ENCODE measurements at regions not wholly inside any gene's neighbourhood (a gene's known extent, or its start where the extent isn't known, plus 50 kb on each side); places are given as distances from the start of the nearest gene placed in this dataset.

DNA sequence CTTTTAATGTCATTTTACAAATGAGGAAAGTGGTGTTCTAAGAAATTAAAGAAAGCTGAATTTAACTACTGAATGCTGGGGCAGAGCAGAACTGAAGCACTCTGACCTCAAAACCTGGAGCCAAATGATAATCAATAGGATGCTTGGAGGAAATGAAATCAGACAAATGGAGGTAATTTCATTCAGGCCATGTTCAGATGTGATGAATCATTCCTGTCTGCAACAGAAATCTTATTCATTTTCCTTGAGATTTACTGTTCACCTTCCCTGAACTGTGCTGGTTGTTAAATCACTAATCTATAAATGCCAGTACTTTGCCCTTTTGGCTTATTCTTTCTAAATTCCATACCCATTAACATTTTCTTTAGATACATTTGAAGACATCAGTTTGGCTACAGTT lies 85.6 kb upstream of the SNX7 start:
- Histone ChIP-seq H3K79me2 (ENCODE audit: insufficient read depth, low read depth) (no peaks in the 10 kb centered on the region), H3K27me3 (ENCODE audit: insufficient read depth, low read depth) (no peaks in the 10 kb centered on the region), H3K36me3 (ENCODE audit: insufficient read depth) (no peaks in the 10 kb centered on the region), H3K4me2 (no peak overlapping the region), H2AFZ (ENCODE audit: low read depth) (no peak overlapping the region), H3K4me1 (ENCODE audit: low read depth, poor library complexity, severe bottlenecking) (no peaks in the 10 kb centered on the region), H3K9ac (no peak overlapping the region), H4K20me1 (ENCODE audit: insufficient read depth) (no peaks in the 10 kb centered on the region), H3K27ac (no peak overlapping the region), H3K4me3 (IDR thresholded peaks at IDR 0.05; ENCODE audit: insufficient read depth, low read depth, low read length) (no peak overlapping the region)
- TF ChIP-seq, protein P1, sequence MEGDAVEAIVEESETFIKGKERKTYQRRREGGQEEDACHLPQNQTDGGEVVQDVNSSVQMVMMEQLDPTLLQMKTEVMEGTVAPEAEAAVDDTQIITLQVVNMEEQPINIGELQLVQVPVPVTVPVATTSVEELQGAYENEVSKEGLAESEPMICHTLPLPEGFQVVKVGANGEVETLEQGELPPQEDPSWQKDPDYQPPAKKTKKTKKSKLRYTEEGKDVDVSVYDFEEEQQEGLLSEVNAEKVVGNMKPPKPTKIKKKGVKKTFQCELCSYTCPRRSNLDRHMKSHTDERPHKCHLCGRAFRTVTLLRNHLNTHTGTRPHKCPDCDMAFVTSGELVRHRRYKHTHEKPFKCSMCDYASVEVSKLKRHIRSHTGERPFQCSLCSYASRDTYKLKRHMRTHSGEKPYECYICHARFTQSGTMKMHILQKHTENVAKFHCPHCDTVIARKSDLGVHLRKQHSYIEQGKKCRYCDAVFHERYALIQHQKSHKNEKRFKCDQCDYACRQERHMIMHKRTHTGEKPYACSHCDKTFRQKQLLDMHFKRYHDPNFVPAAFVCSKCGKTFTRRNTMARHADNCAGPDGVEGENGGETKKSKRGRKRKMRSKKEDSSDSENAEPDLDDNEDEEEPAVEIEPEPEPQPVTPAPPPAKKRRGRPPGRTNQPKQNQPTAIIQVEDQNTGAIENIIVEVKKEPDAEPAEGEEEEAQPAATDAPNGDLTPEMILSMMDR (conservative IDR thresholded peaks at IDR 0.05; ENCODE audit: low read depth, low read length): no peak

DNA sequence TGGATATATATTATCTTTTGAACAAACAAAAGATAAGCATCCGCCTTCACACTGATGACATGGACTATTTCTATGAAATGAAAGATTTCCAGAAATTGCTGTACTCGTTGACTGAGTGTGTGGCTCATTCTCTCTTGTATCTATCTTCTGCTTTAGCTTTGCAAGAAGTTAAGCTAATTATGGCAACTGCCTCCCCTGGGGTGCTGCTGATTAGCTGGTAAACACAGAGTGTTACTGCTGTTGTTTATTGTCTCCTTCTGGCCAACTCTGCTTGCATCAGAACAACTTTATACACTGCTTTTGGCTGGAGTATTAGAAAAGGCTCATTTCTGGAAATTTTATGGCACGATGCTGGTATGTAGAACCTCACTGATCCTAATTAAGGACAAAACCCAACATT lies 95.6 kb upstream of the SNX7 start:
- no peaks in the 10 kb centered on the region for H3K36me3 ChIP-seq (ENCODE audit: insufficient read depth)
- H3K27ac ChIP-seq: no peak overlapping the region
- H3K4me3 ChIP-seq (IDR thresholded peaks at IDR 0.05; ENCODE audit: insufficient read depth, low read depth, low read length): no peak overlapping the region
- no peaks in the 10 kb centered on the region for H3K79me2 ChIP-seq (ENCODE audit: insufficient read depth, low read depth)
- H3K4me2 ChIP-seq: no peak overlapping the region
- no peak overlapping the region for H2AFZ ChIP-seq (ENCODE audit: low read depth)
- TF ChIP-seq, protein P1 (conservative IDR thresholded peaks at IDR 0.05; ENCODE audit: low read depth, low read length): no peak
- no peak overlapping the region for H3K9ac ChIP-seq
- no peaks in the 10 kb centered on the region for H3K4me1 ChIP-seq (ENCODE audit: low read depth, poor library complexity, severe bottlenecking)
- H3K27me3 ChIP-seq (ENCODE audit: insufficient read depth, low read depth): no peaks in the 10 kb centered on the region
- H4K20me1 ChIP-seq (ENCODE audit: insufficient read depth): no peaks in the 10 kb centered on the region

DNA sequence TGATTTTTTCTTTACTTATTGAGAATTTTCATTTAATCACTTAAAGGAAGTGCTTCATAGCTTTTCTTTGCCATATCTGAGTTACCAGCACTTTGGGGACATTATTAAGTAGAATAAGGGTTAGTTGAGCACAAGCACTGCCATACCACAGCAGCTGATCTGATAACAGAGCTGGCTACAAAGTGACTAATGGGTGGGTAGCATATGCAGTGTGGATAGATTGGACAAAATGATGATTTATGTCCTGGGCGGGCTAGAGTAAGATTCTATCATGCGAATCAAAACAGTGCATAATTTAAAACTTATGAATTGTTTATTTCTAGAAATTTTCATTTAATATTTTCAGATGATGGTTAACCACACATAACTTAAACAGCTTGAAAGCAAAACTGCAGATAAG lies 102.2 kb upstream of the SNX7 start:
- H3K4me2 ChIP-seq: no peak overlapping the region
- H3K4me1 ChIP-seq (ENCODE audit: low read depth, poor library complexity, severe bottlenecking): no peaks in the 10 kb centered on the region
- no peaks in the 10 kb centered on the region for H3K36me3 ChIP-seq (ENCODE audit: insufficient read depth)
- TF ChIP-seq, protein P1 (conservative IDR thresholded peaks at IDR 0.05; ENCODE audit: low read depth, low read length): no peak
- no peaks in the 10 kb centered on the region for H3K79me2 ChIP-seq (ENCODE audit: insufficient read depth, low read depth)
- no peak overlapping the region for H3K27ac ChIP-seq
- no peak overlapping the region for H3K4me3 ChIP-seq (IDR thresholded peaks at IDR 0.05; ENCODE audit: insufficient read depth, low read depth, low read length)
- H2AFZ ChIP-seq (ENCODE audit: low read depth): no peak overlapping the region
- H3K9ac ChIP-seq: no peak overlapping the region
- no peaks in the 10 kb centered on the region for H4K20me1 ChIP-seq (ENCODE audit: insufficient read depth)
- no peaks in the 10 kb centered on the region for H3K27me3 ChIP-seq (ENCODE audit: insufficient read depth, low read depth)

DNA sequence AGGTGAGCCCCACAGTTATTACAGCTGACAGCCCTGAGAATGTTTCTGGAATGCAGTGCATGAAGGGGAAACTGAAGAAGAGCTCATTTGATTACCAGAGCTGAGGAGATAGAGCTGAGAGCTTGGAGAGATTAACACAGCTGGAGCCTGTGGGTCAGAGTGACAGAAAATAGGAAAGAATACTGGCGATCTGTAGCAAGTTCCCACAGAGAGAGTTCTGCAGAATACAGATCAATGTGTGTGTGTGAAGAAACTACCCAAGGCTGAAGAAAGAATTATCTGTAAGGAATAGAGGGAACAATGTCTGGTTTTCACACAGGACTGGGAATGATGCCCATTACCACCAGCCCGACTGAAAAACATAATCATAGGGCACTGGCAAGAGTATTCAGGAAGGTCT lies 103.6 kb upstream of the SNX7 start:
- no peak overlapping the region for H2AFZ ChIP-seq (ENCODE audit: low read depth)
- no peak overlapping the region for H3K27ac ChIP-seq
- no peak overlapping the region for H3K4me2 ChIP-seq
- no peak overlapping the region for H3K4me3 ChIP-seq (IDR thresholded peaks at IDR 0.05; ENCODE audit: insufficient read depth, low read depth, low read length)
- no peaks in the 10 kb centered on the region for H3K79me2 ChIP-seq (ENCODE audit: insufficient read depth, low read depth)
- no peaks in the 10 kb centered on the region for H3K4me1 ChIP-seq (ENCODE audit: low read depth, poor library complexity, severe bottlenecking)
- H3K27me3 ChIP-seq (ENCODE audit: insufficient read depth, low read depth): no peaks in the 10 kb centered on the region
- TF ChIP-seq, protein P1 (conservative IDR thresholded peaks at IDR 0.05; ENCODE audit: low read depth, low read length): no peak
- no peaks in the 10 kb centered on the region for H4K20me1 ChIP-seq (ENCODE audit: insufficient read depth)
- H3K36me3 ChIP-seq (ENCODE audit: insufficient read depth): no peaks in the 10 kb centered on the region
- no peak overlapping the region for H3K9ac ChIP-seq

Data from KMS-11 (cell line).